Lower lobe of right lung (tissue), 2 donors: ENCODE measurements at regions not wholly inside any gene's neighbourhood (a gene's known extent, or its start where the extent isn't known, plus 50 kb on each side); places are given as distances from the start of the nearest gene placed in this dataset.

Experiments used
- ATAC-seq, 2 donors: fragments of 200-7000 bp; cut with Tn5 transposase; one replicate each; pipeline ENCODE4 v1.9.1; 2020 to 2022; ENCODE audit warnings: mild to moderate bottlenecking in 2 of 2, moderate library complexity in 2 of 2
- DNase-seq: peaks from one replicate; pipeline ENCODE4 v3.0.0-alpha.2; 2020
- H3K27ac ChIP-seq: fragments of 200-600 bp; one replicate; pipeline ENCODE4 v1.8.0; 2022
- H3K27me3 ChIP-seq: fragments of 200-600 bp; one replicate; pipeline ENCODE4 v1.8.0; 2022; ENCODE audit warnings: low read depth
- H3K36me3 ChIP-seq: fragments of 200-600 bp; one replicate; pipeline ENCODE4 v1.8.0; 2022; ENCODE audit warnings: mild to moderate bottlenecking
- H3K4me1 ChIP-seq: fragments of 200-600 bp; one replicate; pipeline ENCODE4 v1.8.0; 2022
- H3K4me3 ChIP-seq: fragments of 200-600 bp; one replicate; pipeline ENCODE4 v1.8.0; 2022; ENCODE audit warnings: mild to moderate bottlenecking
- H3K9me3 ChIP-seq: fragments of 200-600 bp; one replicate; pipeline ENCODE4 v1.8.0; 2022
- CTCF ChIP-seq: fragments of 200-600 bp; IDR thresholded peaks from one replicate; pipeline ENCODE4 v1.8.0; 2022; ENCODE audit warnings: antibody characterized with exemption, mild to moderate bottlenecking
- intact Hi-C: fragments of 100-400 bp; cut with DNase I; formaldehyde crosslinking; loops from one replicate; pipeline ENCODE4 v1.11.0; 2022
- donor health status: DM: no; HTN: yes; CAD: no; lungs with severe emphysema.

- no peak for DNase-seq
These were observed 913.5 kb upstream of the LRRN3 start for GRCh38 chr7:110177463-110177862.

DNA sequence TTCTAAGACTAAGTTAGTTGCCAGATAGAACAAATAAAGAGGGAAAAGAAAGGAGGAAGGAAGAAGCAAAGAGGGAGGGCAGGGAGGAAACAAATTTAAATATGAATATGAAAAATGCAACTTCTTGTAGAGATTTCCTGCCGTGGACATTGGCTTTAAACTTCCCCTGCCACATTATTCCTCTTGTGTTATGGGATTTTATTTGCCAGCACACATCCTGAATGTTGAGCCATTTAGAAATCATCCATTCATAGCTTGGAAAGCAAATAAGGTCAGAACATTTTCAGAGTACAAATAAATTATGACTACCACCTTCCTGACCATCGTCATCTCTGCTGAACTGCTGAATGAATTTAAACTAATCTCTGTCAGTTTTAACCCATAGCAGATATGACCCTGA lies 911.9 kb upstream of the LRRN3 start:
- no peaks in the 10 kb centered on the region for H3K9me3 ChIP-seq
- no peak overlapping the region for H3K4me3 ChIP-seq
- intact Hi-C loops = no loop called here
- H3K27ac ChIP-seq = no peak overlapping the region
- ATAC-seq (no peak), DNase-seq (no peak)
- no peaks in the 10 kb centered on the region for H3K36me3 ChIP-seq
- no peaks in the 10 kb centered on the region for H3K4me1 ChIP-seq
- no peak for TF ChIP-seq CTCF
- no peaks in the 10 kb centered on the region for H3K27me3 ChIP-seq

More at GRCh38 chr7:110177463-110177862, 913.5 kb upstream of the LRRN3 start:
- intact Hi-C loops = no loop called here
- Histone ChIP-seq H3K36me3 (no peaks in the 10 kb centered on the region), H3K27ac (no peak overlapping the region), H3K27me3 (no peaks in the 10 kb centered on the region), H3K4me3 (no peak overlapping the region), H3K9me3 (no peaks in the 10 kb centered on the region), H3K4me1 (no peaks in the 10 kb centered on the region)
- no peak for ATAC-seq
- no peak for TF ChIP-seq CTCF

DNA sequence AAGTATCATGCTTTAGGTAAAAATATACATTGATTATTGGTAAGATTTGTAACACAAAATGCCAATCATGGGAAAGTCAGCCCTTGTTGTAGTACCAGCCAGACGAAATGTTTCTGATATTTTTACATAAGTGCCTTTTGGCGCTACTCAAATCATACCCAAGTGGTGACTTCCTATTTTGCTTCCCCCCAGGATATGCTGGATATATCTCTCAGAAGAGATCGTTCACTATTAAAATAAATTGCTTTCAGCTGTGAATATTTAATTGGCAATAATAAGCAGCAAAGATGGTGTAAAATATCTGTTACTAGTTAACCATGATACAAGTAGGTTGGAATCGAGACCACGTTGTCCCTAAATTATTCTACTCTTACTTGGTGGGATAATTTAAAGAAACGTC lies 909.2 kb upstream of the LRRN3 start:
- no peaks in the 10 kb centered on the region for H3K4me1 ChIP-seq
- no peaks in the 10 kb centered on the region for H3K9me3 ChIP-seq
- no peak overlapping the region for H3K4me3 ChIP-seq
- DNase-seq = no peak
- no peaks in the 10 kb centered on the region for H3K27me3 ChIP-seq
- no peak for TF ChIP-seq CTCF
- H3K36me3 ChIP-seq = no peaks in the 10 kb centered on the region
- intact Hi-C loops = no loop called here
- ATAC-seq = no peak
- H3K27ac ChIP-seq = no peak overlapping the region

GRCh38 chr7:110186334-110186733 lies 904.6 kb upstream of the LRRN3 start:
- DNase-seq = no peak
- H3K9me3 ChIP-seq = no peaks in the 10 kb centered on the region
- H3K4me3 ChIP-seq = no peak overlapping the region
- no peak for TF ChIP-seq CTCF
- no peak for ATAC-seq
- intact Hi-C loops = no loop called here
- H3K36me3 ChIP-seq = no peaks in the 10 kb centered on the region
- H3K4me1 ChIP-seq = no peaks in the 10 kb centered on the region
- no peak overlapping the region for H3K27ac ChIP-seq
- H3K27me3 ChIP-seq = no peaks in the 10 kb centered on the region

DNA sequence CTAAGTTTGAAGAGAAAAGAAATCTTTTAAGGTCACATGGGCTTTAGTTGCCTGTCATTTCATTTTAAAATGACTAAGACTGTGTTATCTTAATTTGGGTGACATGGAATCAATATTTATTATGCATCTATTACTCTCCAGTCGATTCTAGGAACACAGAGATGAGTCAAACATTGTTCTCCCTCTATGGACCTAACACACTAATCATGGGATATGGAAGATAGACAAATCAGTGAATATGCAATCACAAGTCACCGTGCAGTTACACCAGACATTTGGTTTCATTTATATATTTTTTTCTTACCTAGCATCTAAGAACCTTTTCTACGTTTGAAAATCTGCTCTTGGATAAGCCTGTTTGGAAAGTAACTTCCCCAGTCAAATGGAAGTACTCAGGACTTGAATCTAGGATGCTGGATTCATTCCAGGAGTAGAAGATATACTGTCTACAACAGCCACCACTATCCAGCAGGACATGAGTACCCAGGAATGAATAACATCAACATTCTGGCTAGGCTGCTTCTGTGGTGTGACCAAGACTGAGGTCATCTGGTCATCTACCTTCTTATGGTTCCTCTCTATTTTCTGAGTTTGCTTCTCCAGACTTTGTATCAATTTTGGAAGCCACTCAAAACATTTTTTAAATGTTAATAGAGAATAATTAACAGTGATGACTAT lies 902.9 kb upstream of the LRRN3 start:
- no peaks in the 10 kb centered on the region for H3K36me3 ChIP-seq
- no peak overlapping the region for H3K27ac ChIP-seq
- no peaks in the 10 kb centered on the region for H3K27me3 ChIP-seq
- no peak for TF ChIP-seq CTCF
- H3K9me3 ChIP-seq = no peaks in the 10 kb centered on the region
- DNase-seq = no peak
- H3K4me3 ChIP-seq = no peak overlapping the region
- no peaks in the 10 kb centered on the region for H3K4me1 ChIP-seq
- ATAC-seq = no peak
- intact Hi-C loops = no loop called here
